ENCODE measurements at regions not wholly inside any gene's neighbourhood (a gene's known extent, or its start where the extent isn't known, plus 50 kb on each side); places are given as distances from the start of the nearest gene placed in this dataset.

DNA sequence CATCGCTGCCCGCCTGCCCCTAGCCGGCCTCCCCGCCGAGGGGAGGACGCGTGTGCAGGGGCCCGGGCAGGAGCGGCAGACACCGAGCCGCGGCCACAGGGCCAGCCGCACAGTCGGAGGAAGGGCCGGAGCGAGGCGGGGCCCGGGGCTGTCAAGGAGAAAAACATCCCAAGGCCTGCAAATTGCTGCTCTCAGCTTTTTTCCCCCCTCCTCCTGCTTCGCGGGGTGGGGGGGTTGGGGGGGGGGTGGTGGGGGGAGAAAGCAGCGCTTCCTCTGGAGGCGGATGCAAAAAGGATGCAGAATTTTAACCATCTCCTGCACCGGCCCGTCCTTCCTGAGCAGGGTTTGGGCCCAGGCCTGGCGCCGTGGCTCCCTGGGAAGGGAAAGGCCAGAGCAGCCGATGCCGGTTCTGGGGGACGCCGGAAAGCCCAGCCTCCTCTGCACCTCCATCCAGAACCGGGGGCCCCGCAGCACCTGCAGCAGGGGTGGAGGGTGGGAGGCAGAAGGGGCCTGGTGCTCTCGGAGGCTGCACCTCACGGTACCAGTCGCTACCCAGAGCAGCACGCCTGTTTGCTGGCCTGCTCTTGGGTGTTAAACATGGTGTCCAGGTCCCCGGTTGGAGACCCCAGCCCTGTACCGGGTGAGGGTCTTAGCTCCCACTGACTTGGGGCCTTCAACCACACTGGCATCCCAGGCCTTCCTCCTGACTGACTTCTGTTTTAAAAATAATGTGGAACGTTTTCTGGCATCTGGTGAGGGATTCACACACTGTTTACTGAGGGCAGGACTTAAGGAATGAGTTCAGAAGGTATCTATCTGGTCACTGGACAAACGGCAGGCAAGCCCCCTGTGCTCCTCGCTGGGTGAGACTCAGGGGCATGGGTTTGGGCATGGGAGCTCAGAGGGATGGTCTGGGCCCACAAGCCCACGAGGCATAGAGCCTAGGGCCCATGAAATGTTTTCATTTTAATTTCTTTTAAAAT lies 77.4 kb upstream of the WNT7B start:
- peak; percentile 20 for DNase-seq (ENCODE audit: low spot score)

- DNase-seq (ENCODE audit: low spot score), result no peak
Measured at GRCh38 chr22:46055181-46055875, 78.4 kb upstream of the WNT7B start.

GRCh38 chr22:46055911-46056545 lies 79.1 kb upstream of the WNT7B start:
- no peak for DNase-seq (ENCODE audit: low spot score)

- no peak for DNase-seq (ENCODE audit: low spot score)
Measured at GRCh38 chr22:46056546-46057245, 79.7 kb upstream of the WNT7B start.

DNA sequence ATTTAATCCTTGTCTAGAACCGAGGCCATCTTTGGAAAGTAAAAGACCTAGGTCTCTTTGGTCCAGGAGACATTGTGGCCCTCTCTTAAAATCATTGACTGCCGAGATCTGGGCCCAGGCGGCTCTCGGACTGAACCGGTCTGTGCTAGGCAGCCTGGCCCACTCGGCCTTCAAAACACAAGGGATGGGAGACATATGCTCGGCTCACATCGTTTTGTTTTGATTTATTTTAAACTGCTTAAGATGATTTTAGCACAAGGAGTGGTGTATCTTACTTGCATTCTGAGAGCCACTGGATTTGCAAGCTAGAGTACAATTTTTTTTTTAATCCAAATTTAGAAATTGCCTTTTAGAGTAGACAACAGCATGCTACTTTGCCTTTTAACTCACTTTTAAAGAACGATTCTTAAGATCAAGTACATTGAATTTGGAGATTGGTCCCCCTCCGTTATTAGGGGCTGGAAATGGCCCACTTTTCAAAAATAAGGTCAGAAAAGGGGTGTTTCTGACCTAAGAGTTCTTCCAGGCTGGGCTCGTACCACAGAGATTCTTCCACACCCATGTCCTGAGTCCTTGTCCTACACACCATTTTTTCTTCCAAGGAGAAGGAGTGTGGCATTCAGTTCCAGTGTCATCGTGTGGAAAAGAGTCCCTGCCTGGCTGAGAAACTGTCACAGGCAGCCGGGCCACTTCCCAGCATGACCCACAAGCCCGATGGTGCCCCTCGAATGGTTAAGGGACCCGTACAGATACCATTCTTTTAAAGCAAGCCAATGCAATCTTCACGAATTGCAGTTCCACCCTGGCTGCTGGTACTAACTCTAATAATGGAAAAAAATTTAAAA lies 80.5 kb upstream of the WNT7B start:
- DNase-seq (ENCODE audit: low spot score), result no peak

GRCh38 chr22:46058091-46058420 lies 81.1 kb upstream of the WNT7B start:
- DNase-seq (ENCODE audit: low spot score), result no peak

GRCh38 chr22:46058591-46059519 lies 81.9 kb upstream of the WNT7B start:
- no peak for DNase-seq (ENCODE audit: low spot score)

GRCh38 chr22:46060292-46061123 lies 83.5 kb upstream of the WNT7B start:
- DNase-seq (ENCODE audit: low spot score), result no peak

DNA sequence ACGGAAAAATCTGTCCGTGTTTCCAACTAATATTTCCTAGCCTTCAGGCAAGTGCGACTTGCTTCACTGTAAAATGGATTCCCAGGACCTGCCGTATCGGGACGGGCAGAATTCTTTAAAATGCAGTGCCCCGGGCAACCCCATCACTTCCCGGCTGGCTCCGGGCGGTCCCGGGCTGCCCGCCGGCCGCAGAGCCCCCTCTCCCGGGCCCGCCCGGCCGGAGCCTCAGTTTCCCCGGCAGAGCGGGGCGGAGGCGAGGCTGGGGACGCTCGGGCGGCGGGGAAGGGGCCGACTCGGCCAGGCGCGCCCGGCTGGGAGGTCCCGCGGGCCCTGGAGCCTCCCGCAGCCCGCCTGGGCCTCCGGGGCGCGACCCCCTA lies 84.2 kb upstream of the WNT7B start:
- DNase-seq (ENCODE audit: low spot score), result no peak

- DNase-seq (ENCODE audit: low spot score), result no peak
Measured at GRCh38 chr22:46061501-46062231, 84.7 kb upstream of the WNT7B start.

- DNase-seq (ENCODE audit: low spot score), result no peak
Measured at GRCh38 chr22:46062232-46062615, 85.3 kb upstream of the WNT7B start.

DNA sequence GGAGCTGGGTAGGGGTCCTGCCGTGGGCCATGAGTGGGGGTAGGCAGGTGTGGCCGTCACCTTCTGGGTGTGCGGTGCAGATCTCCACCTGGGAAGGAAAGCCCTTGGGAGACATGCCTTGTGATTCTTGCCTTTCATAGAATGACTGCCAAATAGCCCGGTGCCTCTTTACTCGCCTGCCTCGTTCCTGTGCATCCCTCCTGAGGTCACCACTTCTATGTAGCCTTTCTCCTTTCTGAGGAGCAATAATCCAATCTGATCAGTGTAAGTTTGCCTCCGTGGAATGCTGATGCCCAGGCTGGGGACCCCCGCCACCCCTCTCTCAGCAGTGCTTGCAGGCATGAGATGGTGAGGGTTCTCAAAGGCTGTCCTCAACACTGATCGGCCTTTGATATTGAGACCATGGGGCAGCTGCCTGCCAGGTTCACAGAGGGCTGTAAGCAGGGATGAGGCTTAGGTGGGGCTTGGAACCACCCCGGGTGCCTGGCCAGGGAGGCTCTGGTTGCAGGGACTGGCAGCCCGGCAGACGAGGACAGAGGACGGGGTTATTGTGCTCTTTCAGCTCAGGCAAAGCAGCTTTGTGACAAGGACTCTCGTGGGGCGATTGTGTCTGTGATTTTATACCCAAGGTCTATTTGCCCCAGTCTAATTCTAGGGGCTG lies 86.1 kb upstream of the WNT7B start:
- DNase-seq (ENCODE audit: low spot score), result no peak

DNA sequence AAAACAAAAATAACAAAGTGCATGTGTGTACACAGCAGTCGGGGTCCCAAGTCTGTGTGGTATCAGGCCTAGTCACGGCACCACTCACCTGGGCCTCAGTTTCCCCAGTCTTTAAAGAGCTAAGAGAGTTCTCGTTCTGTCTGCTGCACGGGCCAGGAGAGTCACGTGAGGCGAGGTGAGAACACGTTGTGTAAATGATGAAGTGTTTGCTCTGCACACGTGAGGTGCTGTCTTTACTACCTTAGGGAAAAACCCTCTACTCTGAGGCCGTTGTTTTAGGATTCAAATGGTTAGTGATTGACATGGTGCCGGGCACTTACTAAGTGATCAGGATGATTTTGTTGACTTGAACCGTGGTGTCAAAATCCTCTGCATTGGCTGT lies 86.5 kb upstream of the PPARA start:
- DNase-seq (ENCODE audit: low spot score), result no peak

GRCh38 chr22:46064228-46064965 lies 85.9 kb upstream of the PPARA start:
- DNase-seq (ENCODE audit: low spot score), result no peak

DNA sequence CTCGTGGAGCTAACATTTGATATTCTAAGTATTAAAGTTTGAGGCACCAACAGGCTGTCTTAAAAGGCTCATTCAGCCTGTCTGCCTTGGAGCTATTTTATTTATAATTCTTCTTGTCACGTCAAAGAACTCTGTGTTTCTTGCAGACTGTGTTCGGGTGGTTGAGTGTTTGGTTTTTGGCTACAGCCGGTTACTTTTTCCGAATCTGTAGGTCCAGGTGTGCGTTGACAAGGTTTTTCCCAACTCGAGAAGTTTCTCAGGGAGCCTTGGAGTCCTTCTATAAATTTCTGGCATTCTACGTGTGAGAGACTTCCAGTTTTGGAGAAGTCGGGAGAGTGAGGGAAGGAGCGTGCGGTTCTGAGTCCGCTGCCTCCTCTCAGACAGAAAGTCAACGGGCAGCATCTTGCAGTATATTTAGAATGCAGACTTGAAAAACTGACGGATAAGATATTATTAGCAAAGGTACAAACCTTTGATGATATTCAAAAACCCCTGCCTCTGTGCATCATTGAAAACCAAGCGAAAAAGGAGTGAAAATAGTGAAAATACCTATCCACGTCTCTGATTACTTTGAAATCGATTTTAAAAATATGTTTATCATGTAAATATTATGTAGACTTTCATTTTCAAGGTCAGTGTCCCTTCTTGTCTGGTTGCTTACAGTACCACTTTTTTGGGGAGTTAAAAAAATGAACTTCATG lies 85.2 kb upstream of the PPARA start:
- DNase-seq (ENCODE audit: low spot score), result no peak

- DNase-seq (ENCODE audit: low spot score), result no peak
Measured at GRCh38 chr22:46065691-46066454, 84.5 kb upstream of the PPARA start.

Measured in hematopoietic multipotent progenitor cell treated with erythropoietin and hydrocortisone succinate and interleukin-3 and kit ligand, for 17 days (in vitro differentiated cells).